IPS-18a (cell line): ENCODE measurements at regions not wholly inside any gene's neighbourhood (a gene's known extent, or its start where the extent isn't known, plus 50 kb on each side); places are given as distances from the start of the nearest gene placed in this dataset.
"Not testable (repeated sequence)": the region's sequence is repeated elsewhere in the genome, so short reads cannot be mapped to it uniquely, and the experiment has no call there.

ENCODE experiments used
- H3K27ac ChIP-seq: one replicate; pipeline ENCODE4 v1.5.1; 2013; ENCODE audit warnings: low read length
- H3K27me3 ChIP-seq: one replicate; pipeline ENCODE4 v1.6.1; 2013; ENCODE audit warnings: mild to moderate bottlenecking, low read length; ENCODE audit not compliant: control insufficient read depth, insufficient read depth
- H3K36me3 ChIP-seq: one replicate; pipeline ENCODE4 v1.6.1; 2013; ENCODE audit warnings: low read depth, low read length; ENCODE audit not compliant: control insufficient read depth
- H3K4me1 ChIP-seq: one replicate; pipeline ENCODE4 v1.6.1; 2013; ENCODE audit warnings: low read depth, low read length; ENCODE audit not compliant: control insufficient read depth
- H3K4me3 ChIP-seq: one replicate; pipeline ENCODE4 v1.5.1; 2013; ENCODE audit warnings: low read length
- H3K9ac ChIP-seq: one replicate; pipeline ENCODE4 v1.6.1; 2013; ENCODE audit warnings: mild to moderate bottlenecking, low read length, moderate library complexity
- H3K9me3 ChIP-seq: one replicate; pipeline ENCODE4 v1.6.1; 2013; ENCODE audit warnings: low read depth, low read length; ENCODE audit not compliant: control insufficient read depth

GRCh38 chr3:177361081-177361938 is 164.0 kb upstream of the TBL1XR1 start:
- no peak overlapping the region for H3K4me3 ChIP-seq
- H3K9me3 ChIP-seq, result no peaks in the 10 kb centered on the region
- no peaks in the 10 kb centered on the region for H3K36me3 ChIP-seq
- peaks cover 43% of the 10 kb centered on the region for H3K4me1 ChIP-seq
- no peak overlapping the region for H3K27ac ChIP-seq
- no peak overlapping the region for H3K9ac ChIP-seq
- H3K27me3 ChIP-seq, result no peaks in the 10 kb centered on the region

GRCh38 chr3:177362626-177363025 is 165.3 kb upstream of the TBL1XR1 start:
- H3K9ac ChIP-seq, result no peak overlapping the region
- no peaks in the 10 kb centered on the region for H3K9me3 ChIP-seq
- no peak overlapping the region for H3K4me3 ChIP-seq
- H3K4me1 ChIP-seq, result peaks cover 37% of the 10 kb centered on the region
- H3K36me3 ChIP-seq, result no peaks in the 10 kb centered on the region
- no peak overlapping the region for H3K27ac ChIP-seq
- H3K27me3 ChIP-seq, result no peaks in the 10 kb centered on the region

DNA sequence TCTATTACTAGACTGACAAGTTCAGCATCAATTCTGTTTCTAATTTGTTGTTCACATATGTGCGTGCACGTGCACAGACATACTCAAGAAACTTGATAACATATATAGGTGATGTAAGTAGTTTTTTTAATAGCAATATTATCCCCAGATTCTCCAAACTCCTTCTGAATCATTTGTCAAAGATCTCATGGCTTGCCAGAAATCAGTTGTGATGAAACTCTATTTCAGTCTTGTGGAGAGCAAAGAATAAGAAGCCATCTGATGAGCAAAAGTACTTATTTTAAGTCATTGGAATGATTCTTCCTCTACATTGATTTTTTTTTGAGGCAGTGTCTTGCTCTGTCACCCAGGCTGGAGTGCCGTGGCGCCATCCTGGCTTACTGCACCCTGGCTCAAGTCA is 167.0 kb upstream of the TBL1XR1 start:
- no peak overlapping the region for H3K4me3 ChIP-seq

DNA sequence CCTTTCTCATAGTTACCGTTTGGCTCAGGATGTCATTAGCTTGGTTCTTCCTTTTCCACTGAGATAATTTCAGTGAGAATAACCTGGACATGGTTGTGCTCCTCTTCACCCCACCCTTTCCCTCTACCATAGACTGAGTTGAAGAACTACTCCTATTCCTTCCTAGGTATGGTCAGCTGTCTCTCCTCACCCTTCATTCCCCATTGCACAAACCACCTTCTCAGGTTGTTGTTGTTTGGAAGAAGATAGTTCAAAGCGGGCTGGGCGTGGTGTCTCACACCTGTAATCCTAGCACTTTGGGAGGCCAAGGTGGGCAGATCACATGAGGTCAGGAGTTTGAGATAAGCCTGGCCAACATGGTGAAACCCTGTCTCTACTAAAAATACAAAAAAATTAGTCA is 168.0 kb upstream of the TBL1XR1 start:
- H3K4me3 ChIP-seq, H3K27ac ChIP-seq, H3K27me3 ChIP-seq, H3K9me3 ChIP-seq, H3K9ac ChIP-seq, H3K36me3 ChIP-seq: not testable (repeated sequence)
- H3K4me1 ChIP-seq, result peaks cover 18% of the 10 kb centered on the region

More for the DNA sequence above, 167.0 kb upstream of the TBL1XR1 start:
- no peaks in the 10 kb centered on the region for H3K36me3 ChIP-seq
- H3K4me1 ChIP-seq, result peaks cover 22% of the 10 kb centered on the region
- H3K27ac ChIP-seq, result no peak overlapping the region
- H3K27me3 ChIP-seq, result no peaks in the 10 kb centered on the region
- no peak overlapping the region for H3K9ac ChIP-seq
- no peaks in the 10 kb centered on the region for H3K9me3 ChIP-seq

DNA sequence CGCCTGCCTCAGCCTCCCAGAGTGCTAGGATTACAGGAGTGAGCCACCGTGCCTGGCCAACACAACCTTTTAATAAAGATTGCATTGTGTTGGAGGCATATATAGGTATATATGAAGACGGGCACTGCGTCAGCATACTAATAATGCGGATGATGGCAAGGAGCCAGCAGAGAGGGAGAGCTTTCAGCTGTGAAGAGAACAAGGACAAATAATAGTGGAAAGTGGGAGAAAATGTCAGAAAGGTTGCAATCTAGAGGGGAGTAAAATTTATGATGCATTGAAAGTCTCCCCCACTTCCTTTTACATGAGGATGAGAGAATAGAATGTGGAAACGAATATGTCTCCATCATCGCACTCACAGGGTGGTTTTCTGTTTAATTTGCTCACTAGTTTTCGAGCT is 170.5 kb upstream of the TBL1XR1 start:
- Histone ChIP-seq H3K4me3 (no peak overlapping the region), H3K9ac (no peak overlapping the region), H3K4me1 (no peaks in the 10 kb centered on the region), H3K27me3 (no peaks in the 10 kb centered on the region), H3K9me3 (no peaks in the 10 kb centered on the region), H3K36me3 (no peaks in the 10 kb centered on the region), H3K27ac (no peak overlapping the region)

DNA sequence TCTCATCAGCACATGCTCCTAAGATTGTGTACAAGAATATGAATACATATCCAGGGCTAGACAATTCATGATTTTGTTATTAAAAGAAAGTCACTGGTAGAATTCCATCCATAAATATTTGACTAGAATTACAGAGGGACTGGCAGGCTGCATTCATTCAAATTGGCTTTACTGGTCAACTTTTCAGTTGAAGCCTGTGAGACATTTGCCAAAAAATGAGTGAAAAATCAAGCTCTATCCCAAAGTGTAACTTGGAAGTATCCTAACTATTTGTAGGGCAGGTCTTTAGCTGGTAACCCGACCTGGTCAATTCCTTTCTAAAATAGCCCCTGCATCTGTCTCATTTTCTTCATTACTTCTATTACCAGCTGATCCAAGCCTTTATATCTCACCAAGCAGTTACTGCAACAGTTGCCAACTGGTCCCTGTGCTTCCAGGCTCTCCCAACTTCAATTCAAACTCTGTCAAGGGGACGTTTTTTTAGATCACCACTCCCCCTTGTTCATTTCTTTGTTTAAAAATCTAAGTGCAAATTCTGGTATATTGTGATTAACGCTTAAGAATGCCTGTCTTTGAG is 173.1 kb upstream of the TBL1XR1 start:
- Histone ChIP-seq H3K4me1 (no peaks in the 10 kb centered on the region), H3K36me3 (no peaks in the 10 kb centered on the region), H3K27ac (no peak overlapping the region), H3K9ac (no peak overlapping the region), H3K4me3 (no peak overlapping the region), H3K27me3 (no peaks in the 10 kb centered on the region), H3K9me3 (no peaks in the 10 kb centered on the region)

GRCh38 chr3:177371146-177371545 is 173.9 kb upstream of the TBL1XR1 start:
- Histone ChIP-seq H3K27me3 (no peaks in the 10 kb centered on the region), H3K9me3 (no peaks in the 10 kb centered on the region), H3K4me1 (no peaks in the 10 kb centered on the region), H3K4me3 (no peak overlapping the region), H3K36me3 (no peaks in the 10 kb centered on the region), H3K9ac (no peak overlapping the region), H3K27ac (no peak overlapping the region)

DNA sequence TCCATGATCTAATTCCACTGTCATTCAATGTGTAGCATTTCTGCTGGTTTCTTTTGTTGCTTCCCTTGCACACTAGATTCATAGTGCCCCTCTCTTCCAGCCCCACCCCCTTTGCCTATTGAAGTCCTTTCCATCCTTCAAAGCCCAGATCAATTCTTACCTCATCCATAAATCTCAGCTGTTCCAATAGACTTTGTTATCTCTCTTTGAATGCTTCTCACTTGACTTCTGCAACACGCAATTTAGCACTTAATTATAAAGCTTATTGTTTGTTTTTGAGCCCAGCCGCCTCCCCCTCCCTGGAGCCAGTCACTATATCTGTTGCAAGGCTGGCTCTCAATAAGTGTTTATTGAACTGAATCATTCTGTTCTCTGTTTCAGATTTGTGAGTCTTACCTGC is 174.6 kb upstream of the TBL1XR1 start:
- Histone ChIP-seq H3K9ac (no peak overlapping the region), H3K36me3 (no peaks in the 10 kb centered on the region), H3K9me3 (no peaks in the 10 kb centered on the region), H3K4me3 (no peak overlapping the region), H3K27ac (no peak overlapping the region), H3K27me3 (no peaks in the 10 kb centered on the region), H3K4me1 (no peaks in the 10 kb centered on the region)

GRCh38 chr3:177374323-177374722 is 177.0 kb upstream of the TBL1XR1 start:
- Histone ChIP-seq H3K36me3 (no peaks in the 10 kb centered on the region), H3K27ac (no peak overlapping the region), H3K9me3 (no peaks in the 10 kb centered on the region), H3K4me1 (no peaks in the 10 kb centered on the region), H3K4me3 (no peak overlapping the region), H3K27me3 (no peaks in the 10 kb centered on the region), H3K9ac (no peak overlapping the region)

GRCh38 chr3:177375316-177375715 is 178.0 kb upstream of the TBL1XR1 start:
- Histone ChIP-seq H3K36me3 (no peaks in the 10 kb centered on the region), H3K9ac (no peak overlapping the region), H3K27ac (no peak overlapping the region)

GRCh38 chr3:177377166-177377565 is 179.9 kb upstream of the TBL1XR1 start:
- H3K4me1 ChIP-seq, result no peaks in the 10 kb centered on the region
- H3K9me3 ChIP-seq, result no peaks in the 10 kb centered on the region
- no peak overlapping the region for H3K27ac ChIP-seq
- H3K27me3 ChIP-seq, result no peaks in the 10 kb centered on the region
- no peaks in the 10 kb centered on the region for H3K36me3 ChIP-seq
- no peak overlapping the region for H3K9ac ChIP-seq
- H3K4me3 ChIP-seq, result no peak overlapping the region

More at GRCh38 chr3:177375316-177375715, 178.0 kb upstream of the TBL1XR1 start:
- no peaks in the 10 kb centered on the region for H3K4me1 ChIP-seq
- no peaks in the 10 kb centered on the region for H3K9me3 ChIP-seq
- H3K4me3 ChIP-seq, result no peak overlapping the region
- H3K27me3 ChIP-seq, result no peaks in the 10 kb centered on the region

GRCh38 chr3:177378168-177378567 is 180.9 kb upstream of the TBL1XR1 start:
- no peak overlapping the region for H3K27ac ChIP-seq
- no peak overlapping the region for H3K9ac ChIP-seq
- H3K4me1 ChIP-seq, result no peaks in the 10 kb centered on the region
- H3K36me3 ChIP-seq, result no peaks in the 10 kb centered on the region
- H3K27me3 ChIP-seq, result no peaks in the 10 kb centered on the region
- no peaks in the 10 kb centered on the region for H3K9me3 ChIP-seq
- H3K4me3 ChIP-seq, result no peak overlapping the region
